Common myeloid progenitor, CD34-positive (primary cell): ENCODE measurements at regions not wholly inside any gene's neighbourhood (a gene's known extent, or its start where the extent isn't known, plus 50 kb on each side); places are given as distances from the start of the nearest gene placed in this dataset.
"Not testable (repeated sequence)": the region's sequence is repeated elsewhere in the genome, so short reads cannot be mapped to it uniquely, and the experiment has no call there.

Experiments
- CTCF ChIA-PET: fragments of 350-600 bp; sonication (Branson Sonifier 250); formaldehyde crosslinking; loops from one replicate; lab custom pipeline; 2021; ENCODE audit warnings: antibody characterized with exemption; lab: Charles Lee
- POLR2A ChIA-PET: fragments of 350-600 bp; sonication (Branson Sonifier 250); formaldehyde crosslinking; loops from one replicate; lab custom pipeline; 2021; ENCODE audit warnings: antibody characterized with exemption; lab: Charles Lee
- DNase-seq, 3 donors: peaks; one replicate each; pipeline versions ENCODE4 v3.0.0 to v3.0.0-alpha.2; 2013
- H3K27ac ChIP-seq, 2 experiments: 1 replicate in 1 of 2; 2 replicates in 1 of 2; pipeline ENCODE4 v1.7.0; 2013; ENCODE audit warnings: inconsistent platforms in 2 of 2, low read length in 2 of 2, mild to moderate bottlenecking in 2 of 2, low read depth in 1 of 2, moderate library complexity in 1 of 2; ENCODE audit not compliant: severe bottlenecking in 2 of 2, insufficient read depth in 1 of 2, poor library complexity in 1 of 2
- H3K27me3 ChIP-seq, 5 experiments: replicated peaks in 2 of 5; 1 replicate in 3 of 5; 2 replicates in 2 of 5; pipeline versions ENCODE4 v1.6.1 to v1.7.0; 2013; ENCODE audit warnings: low read length in 4 of 5, mild to moderate bottlenecking in 2 of 5, moderate library complexity in 2 of 5, inconsistent platforms in 1 of 5; ENCODE audit not compliant: insufficient read depth in 5 of 5, control insufficient read depth in 4 of 5
- H3K36me3 ChIP-seq, 4 experiments: 1 replicate in 2 of 4; 2 replicates in 2 of 4; pipeline versions ENCODE4 v1.6.1 to v1.7.0; 2013; ENCODE audit warnings: low read length in 3 of 4, control low read depth in 1 of 4, mild to moderate bottlenecking in 1 of 4; ENCODE audit not compliant: control insufficient read depth in 4 of 4, insufficient read depth in 4 of 4
- H3K4me1 ChIP-seq, 4 experiments: 1 replicate in 3 of 4; 2 replicates in 1 of 4; pipeline versions ENCODE4 v1.6.1 to v1.7.1; 2013; ENCODE audit warnings: low read length in 3 of 4, mild to moderate bottlenecking in 3 of 4, control low read depth in 1 of 4, inconsistent platforms in 1 of 4, moderate library complexity in 1 of 4; ENCODE audit not compliant: control insufficient read depth in 4 of 4, insufficient read depth in 4 of 4; ENCODE audit errors: control extremely low read depth in 1 of 4
- H3K4me3 ChIP-seq, 7 experiments: 1 replicate in 4 of 7; 2 replicates in 3 of 7; pipeline versions ENCODE4 v1.5.1 to v1.7.0; 2013; ENCODE audit warnings: mild to moderate bottlenecking in 7 of 7, low read length in 6 of 7, moderate library complexity in 6 of 7, inconsistent platforms in 2 of 7, low read depth in 2 of 7, control low read depth in 1 of 7; ENCODE audit not compliant: insufficient read depth in 4 of 7, control insufficient read depth in 1 of 7; ENCODE audit errors: extremely low read depth in 1 of 7
- H3K9me3 ChIP-seq, 5 experiments: 1 replicate in 4 of 5; 2 replicates in 1 of 5; pipeline versions ENCODE4 v1.6.1 to v1.7.1; 2013; ENCODE audit warnings: low read length in 4 of 5, mild to moderate bottlenecking in 2 of 5, inconsistent platforms in 1 of 5, low read depth in 1 of 5, moderate library complexity in 1 of 5; ENCODE audit not compliant: control insufficient read depth in 4 of 5, insufficient read depth in 2 of 5; ENCODE audit errors: control extremely low read depth in 1 of 5
- WGBS: methylation state at CpG from one replicate; pipeline ENCODE4 v1.1.5; 2013; ENCODE audit not compliant: insufficient coverage; 5-methylcytosine and 5-hydroxymethylcytosine counted together

DNA sequence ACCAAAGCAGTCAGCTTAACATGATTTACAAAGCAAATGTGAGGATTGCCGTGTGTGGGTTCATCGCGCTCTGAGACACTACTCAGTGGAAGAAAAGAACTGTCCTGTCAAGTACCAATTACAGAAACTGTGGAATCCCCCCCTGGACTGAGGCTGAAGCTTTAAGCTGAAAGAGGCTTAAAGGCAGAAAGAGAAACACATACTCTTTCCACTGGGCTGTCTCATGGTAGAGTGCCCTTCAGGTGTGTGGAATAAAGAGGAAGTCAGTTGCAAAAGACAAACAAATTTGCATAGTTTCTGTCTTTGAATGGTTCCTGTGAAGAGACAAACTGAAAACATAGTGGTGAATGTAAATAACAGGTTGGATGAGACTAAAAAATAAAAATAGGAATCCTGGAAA, 560.4 kb upstream of the SYNCRIP start:
- Histone ChIP-seq H3K27me3 (no peaks in the 10 kb centered on the region), H3K4me1 (no peaks in the 10 kb centered on the region), H3K4me3 (no peak overlapping the region), H3K9me3 (no peaks in the 10 kb centered on the region), H3K27ac (no peak overlapping the region), H3K36me3 (no peaks in the 10 kb centered on the region)
- POLR2A ChIA-PET: no interaction called here
- CTCF ChIA-PET: no interaction called here
- DNase-seq: no peak
- WGBS: 100% methylated on average over 3 of the region's 3 CpGs

DNA sequence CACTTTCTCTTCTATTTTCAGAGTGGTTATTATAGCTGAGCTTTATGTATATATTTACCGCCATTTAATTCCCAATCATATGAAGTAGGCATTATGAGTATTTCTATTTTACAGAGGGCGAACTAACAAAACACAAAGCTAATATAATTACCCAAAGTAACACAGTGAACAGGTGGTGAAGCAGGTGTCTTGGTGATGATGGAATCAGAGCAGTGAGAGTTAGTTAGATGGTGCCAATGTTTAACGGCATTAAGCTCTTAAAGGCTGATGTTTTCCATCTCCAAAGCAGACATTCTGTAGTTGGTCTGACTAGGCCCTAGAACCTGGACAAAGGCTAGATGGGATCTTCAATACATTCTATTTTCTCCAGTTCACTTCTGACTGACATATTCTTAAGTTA, 551.1 kb upstream of the SYNCRIP start:
- no peak overlapping the region for H3K27ac ChIP-seq
- no CpG with 5 or more reads among the region's 3 CpGs for WGBS
- H3K36me3 ChIP-seq: no peaks in the 10 kb centered on the region
- no peak for DNase-seq
- CTCF ChIA-PET: no interaction called here
- no peak overlapping the region for H3K4me3 ChIP-seq
- H3K27me3 ChIP-seq: no peaks in the 10 kb centered on the region
- no peaks in the 10 kb centered on the region for H3K9me3 ChIP-seq
- no peaks in the 10 kb centered on the region for H3K4me1 ChIP-seq
- POLR2A ChIA-PET: no interaction called here

- no peaks in the 10 kb centered on the region for H3K9me3 ChIP-seq
- H3K4me3 ChIP-seq: no peak overlapping the region
- no peaks in the 10 kb centered on the region for H3K27me3 ChIP-seq
- no peaks in the 10 kb centered on the region for H3K36me3 ChIP-seq
- 86% methylated on average over 2 of the region's 3 CpGs for WGBS
- CTCF ChIA-PET: no interaction called here
- H3K27ac ChIP-seq: no peak overlapping the region
- peak; percentile 0 to 5 (median 4) for DNase-seq
- no peaks in the 10 kb centered on the region for H3K4me1 ChIP-seq
- POLR2A ChIA-PET: no interaction called here
These were observed 549.4 kb upstream of the SYNCRIP start for GRCh38 chr6:86192123-86192522.

GRCh38 chr6:86175149-86175548, 532.5 kb upstream of the SYNCRIP start:
- H3K9me3 ChIP-seq, CTCF ChIA-PET, H3K27ac ChIP-seq, POLR2A ChIA-PET, H3K36me3 ChIP-seq, H3K27me3 ChIP-seq, DNase-seq, H3K4me1 ChIP-seq, H3K4me3 ChIP-seq: not testable (repeated sequence)
- 49% methylated on average over 8 of the region's 9 CpGs for WGBS

DNA sequence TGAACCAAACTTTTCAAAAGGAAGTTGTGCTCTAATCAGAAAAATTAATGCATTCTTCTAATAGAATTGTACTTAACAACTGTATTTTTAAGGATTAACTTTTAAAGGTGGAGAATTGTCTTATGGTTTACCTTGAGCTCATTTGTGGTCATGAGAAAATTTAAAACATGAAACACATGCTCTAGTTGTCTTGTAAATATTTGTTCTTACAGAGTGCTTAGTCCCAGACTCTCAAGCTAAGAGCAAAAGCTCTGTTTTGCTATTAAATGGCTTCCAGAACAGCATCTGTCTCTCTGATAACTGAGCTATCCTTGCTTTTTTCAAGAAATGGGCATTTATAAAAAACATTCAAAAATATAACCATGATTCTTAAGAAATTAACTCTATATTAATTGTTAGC, 512.2 kb upstream of the SYNCRIP start:
- Histone ChIP-seq H3K9me3 (no peaks in the 10 kb centered on the region), H3K4me3 (no peak overlapping the region), H3K27me3 (no peaks in the 10 kb centered on the region), H3K36me3 (no peaks in the 10 kb centered on the region), H3K4me1 (no peaks in the 10 kb centered on the region), H3K27ac (no peak overlapping the region)
- CTCF ChIA-PET: interaction anchor here (1.0 kb wide), 1 partner anchor 15 kb away, joined by 3 read pairs; no protein-coding TSS in a partner anchor
- POLR2A ChIA-PET: no interaction called here
- no peak for DNase-seq

DNA sequence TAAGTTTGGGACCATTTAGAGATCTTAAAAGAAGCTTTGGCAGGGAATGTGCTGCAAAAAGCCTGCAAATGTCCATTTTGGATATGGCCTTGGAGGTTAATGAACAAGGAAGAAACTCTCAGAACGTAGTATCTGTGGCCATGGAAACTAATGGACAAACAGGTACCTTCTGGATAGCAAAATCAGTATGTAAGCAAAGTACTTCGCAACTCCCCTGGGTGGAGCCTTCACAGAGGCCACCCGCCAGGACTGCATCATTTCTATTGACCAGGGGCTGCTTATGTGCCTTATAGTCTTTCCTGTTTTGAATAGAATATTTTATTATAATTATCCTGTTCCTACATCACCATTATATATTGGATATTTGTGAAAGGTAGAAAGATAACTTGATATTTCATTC, 510.8 kb upstream of the SYNCRIP start:
- no peaks in the 10 kb centered on the region for H3K9me3 ChIP-seq
- H3K27me3 ChIP-seq: no peaks in the 10 kb centered on the region
- H3K36me3 ChIP-seq: no peaks in the 10 kb centered on the region
- H3K4me3 ChIP-seq: no peak overlapping the region
- DNase-seq: no peak
- CTCF ChIA-PET: no interaction called here
- no peaks in the 10 kb centered on the region for H3K4me1 ChIP-seq
- H3K27ac ChIP-seq: no peak overlapping the region
- WGBS: 76% methylated on average over 2 of the region's 3 CpGs
- POLR2A ChIA-PET: no interaction called here

GRCh38 chr6:86152546-86152945, 509.9 kb upstream of the SYNCRIP start:
- DNase-seq: no peak
- Histone ChIP-seq H3K9me3 (no peaks in the 10 kb centered on the region), H3K4me3 (no peak overlapping the region), H3K27ac (no peak overlapping the region), H3K27me3 (no peaks in the 10 kb centered on the region), H3K36me3 (no peaks in the 10 kb centered on the region), H3K4me1 (no peaks in the 10 kb centered on the region)
- ChIA-PET POLR2A (no interaction called here), CTCF (no interaction called here)
- WGBS: 57% methylated on average over 1 of the region's 4 CpGs
